MCF 10A (cell line): ENCODE measurements at regions not wholly inside any gene's neighbourhood (a gene's known extent, or its start where the extent isn't known, plus 50 kb on each side); places are given as distances from the start of the nearest gene placed in this dataset.

ENCODE experiments used
- BruUV-seq: library from RNA; stranded (reverse); fragments of 400-500 nt; replicated peaks from 2 replicates; lab custom pipeline; 2021; lab: Mats Ljungman, UMichigan
- CTCF ChIA-PET: fragments of 300-600 bp; sonication (Branson Sonifier 250); formaldehyde crosslinking; extraction: SDS; loops from one replicate; lab custom pipeline; 2021; ENCODE audit warnings: antibody characterized with exemption, inconsistent platforms; lab: Yijun Ruan, JAX
- POLR2A ChIA-PET: fragments of 300-600, 350-650 bp; sonication (Branson Sonifier 250); formaldehyde crosslinking; extraction: SDS; loops from one replicate; lab custom pipeline; 2020; ENCODE audit warnings: antibody characterized with exemption, inconsistent platforms; lab: Yijun Ruan, JAX
- DNase-seq: peaks from one replicate; pipeline ENCODE4 v3.0.0-alpha.2; 2018; ENCODE audit not compliant: unreplicated experiment
- H3K27ac Mint-ChIP-seq: one replicate; pipeline ENCODE4 v1.8.0; 2022; ENCODE audit warnings: mild to moderate bottlenecking, low read depth, mixed read lengths; ENCODE audit not compliant: unreplicated experiment
- H3K27me3 Mint-ChIP-seq: one replicate; pipeline ENCODE4 v1.8.0; 2022; ENCODE audit warnings: mixed read lengths; ENCODE audit not compliant: insufficient read depth, unreplicated experiment
- H3K36me3 Mint-ChIP-seq: one replicate; pipeline ENCODE4 v1.8.0; 2022; ENCODE audit warnings: mild to moderate bottlenecking, moderate library complexity, mixed read lengths; ENCODE audit not compliant: insufficient read depth, unreplicated experiment
- H3K4me1 Mint-ChIP-seq: one replicate; pipeline ENCODE4 v1.8.0; 2022; ENCODE audit warnings: mixed read lengths; ENCODE audit not compliant: insufficient read depth, unreplicated experiment
- H3K4me3 Mint-ChIP-seq: one replicate; pipeline ENCODE4 v1.8.0; 2022; ENCODE audit warnings: mild to moderate bottlenecking, moderate library complexity, mixed read lengths; ENCODE audit not compliant: unreplicated experiment
- H3K9me3 Mint-ChIP-seq: one replicate; pipeline ENCODE4 v1.8.0; 2022; ENCODE audit warnings: mixed read lengths; ENCODE audit not compliant: unreplicated experiment
- intact Hi-C: fragments of 100-400 bp; cut with micrococcal nuclease; formaldehyde crosslinking; loops from 2 replicates; pipeline ENCODE4 v1.14.1; 2022
- TF ChIP-seq, protein P1 (sequence below): fragments of 200-600 bp; IDR thresholded peaks from one replicate; pipeline ENCODE4 v1.8.0; 2022; ENCODE audit warnings: antibody characterized with exemption, mild to moderate bottlenecking; ENCODE audit not compliant: unreplicated experiment

DNA sequence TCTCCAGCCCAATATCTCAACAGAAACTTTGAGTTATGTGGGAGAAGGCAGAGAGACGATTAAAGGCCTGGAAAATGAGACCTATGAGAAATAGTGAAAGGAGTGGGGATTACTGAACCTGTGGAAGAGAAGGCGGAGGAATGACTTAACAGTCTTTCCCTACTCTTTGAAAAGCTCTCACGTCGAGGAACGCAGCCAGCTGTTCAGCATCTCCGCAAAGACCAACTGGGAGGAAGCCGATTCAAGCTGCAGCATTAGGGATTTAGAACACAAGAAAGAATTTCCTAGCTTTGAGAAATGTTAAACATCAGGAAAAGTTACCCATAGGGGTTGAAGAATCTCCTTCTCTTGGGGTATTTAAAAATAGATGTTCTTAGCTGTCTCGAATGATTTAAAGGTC lies 233.2 kb upstream of the PARD3B start:
- POLR2A ChIA-PET, result interaction anchor here (0.6 kb wide), 1 partner anchor 369 kb away, joined by 3 read pairs; no protein-coding TSS in a partner anchor
- BruUV-seq, result no TSS peak
- Mint-ChIP-seq H3K27me3 (no peaks in the 10 kb centered on the region), H3K27ac (no peak overlapping the region), H3K4me1 (no peaks in the 10 kb centered on the region), H3K9me3 (no peaks in the 10 kb centered on the region), H3K36me3 (no peaks in the 10 kb centered on the region), H3K4me3 (no peak overlapping the region)
- intact Hi-C loops, result no loop called here
- TF ChIP-seq, protein P1, sequence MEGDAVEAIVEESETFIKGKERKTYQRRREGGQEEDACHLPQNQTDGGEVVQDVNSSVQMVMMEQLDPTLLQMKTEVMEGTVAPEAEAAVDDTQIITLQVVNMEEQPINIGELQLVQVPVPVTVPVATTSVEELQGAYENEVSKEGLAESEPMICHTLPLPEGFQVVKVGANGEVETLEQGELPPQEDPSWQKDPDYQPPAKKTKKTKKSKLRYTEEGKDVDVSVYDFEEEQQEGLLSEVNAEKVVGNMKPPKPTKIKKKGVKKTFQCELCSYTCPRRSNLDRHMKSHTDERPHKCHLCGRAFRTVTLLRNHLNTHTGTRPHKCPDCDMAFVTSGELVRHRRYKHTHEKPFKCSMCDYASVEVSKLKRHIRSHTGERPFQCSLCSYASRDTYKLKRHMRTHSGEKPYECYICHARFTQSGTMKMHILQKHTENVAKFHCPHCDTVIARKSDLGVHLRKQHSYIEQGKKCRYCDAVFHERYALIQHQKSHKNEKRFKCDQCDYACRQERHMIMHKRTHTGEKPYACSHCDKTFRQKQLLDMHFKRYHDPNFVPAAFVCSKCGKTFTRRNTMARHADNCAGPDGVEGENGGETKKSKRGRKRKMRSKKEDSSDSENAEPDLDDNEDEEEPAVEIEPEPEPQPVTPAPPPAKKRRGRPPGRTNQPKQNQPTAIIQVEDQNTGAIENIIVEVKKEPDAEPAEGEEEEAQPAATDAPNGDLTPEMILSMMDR, result no peak
- CTCF ChIA-PET, result interaction anchor here (0.7 to 1.8 kb wide), 6 partner anchors 12 to 224 kb away, joined by 3 to 10 read pairs (median 4); no protein-coding TSS in a partner anchor
- no peak for DNase-seq

DNA sequence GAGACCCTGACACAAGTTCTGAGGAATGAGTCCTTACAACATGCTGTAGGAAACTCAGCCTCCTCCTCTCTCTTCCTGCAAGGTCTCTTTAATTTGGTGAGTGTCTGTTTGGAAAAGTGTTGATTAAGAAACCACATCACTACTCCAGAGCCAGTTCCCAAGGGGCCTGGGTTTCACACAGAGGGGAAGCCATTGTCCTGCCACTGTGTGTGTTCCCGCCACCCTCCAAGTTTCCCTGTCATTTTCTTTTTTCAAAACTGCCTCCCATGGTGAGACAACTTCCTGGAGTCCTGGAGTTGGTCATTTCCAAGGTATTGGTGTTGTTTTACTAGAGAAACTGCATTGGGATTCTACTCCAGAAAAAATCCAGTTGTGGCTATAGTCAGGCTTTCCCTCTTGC lies 232.0 kb upstream of the PARD3B start:
- ChIA-PET POLR2A (no interaction called here), CTCF (interaction anchor here (0.7 to 1.1 kb wide), 4 partner anchors 12 to 53 kb away, joined by 3 to 4 read pairs (median 3); no protein-coding TSS in a partner anchor)
- no peak for DNase-seq
- no TSS peak for BruUV-seq
- TF ChIP-seq, protein P1, result no peak
- Mint-ChIP-seq H3K9me3 (no peaks in the 10 kb centered on the region), H3K4me1 (no peaks in the 10 kb centered on the region), H3K36me3 (no peaks in the 10 kb centered on the region), H3K27me3 (no peaks in the 10 kb centered on the region), H3K27ac (no peak overlapping the region), H3K4me3 (no peak overlapping the region)
- intact Hi-C loops, result no loop called here

DNA sequence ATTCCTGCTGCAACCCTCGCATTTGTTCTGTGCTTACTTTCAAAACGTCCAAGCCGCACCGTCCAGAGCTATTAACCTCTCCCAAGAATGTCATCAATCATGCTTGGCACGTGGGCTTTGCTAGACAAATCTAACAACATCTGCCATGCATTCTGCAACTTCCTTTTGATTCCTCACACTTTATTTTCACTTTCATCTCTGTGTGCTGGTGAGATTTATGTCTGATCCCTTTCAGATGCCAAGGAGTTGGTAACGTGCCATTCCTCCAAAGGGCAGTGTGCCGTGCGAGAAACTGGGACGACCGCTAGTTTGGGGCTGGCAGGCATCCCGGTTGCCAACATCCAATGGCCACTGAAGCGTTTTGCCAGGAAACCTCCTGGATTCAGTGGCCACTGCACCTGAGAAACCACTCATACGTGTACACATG lies 230.0 kb upstream of the PARD3B start:
- no peaks in the 10 kb centered on the region for H3K27me3 Mint-ChIP-seq
- TF ChIP-seq, protein P1, result no peak
- ChIA-PET CTCF (interaction anchor here (0.8 kb wide), 1 partner anchor 137 kb away, joined by 3 read pairs; no protein-coding TSS in a partner anchor), POLR2A (no interaction called here)
- peak overlapping the region; percentile 5 for H3K4me3 Mint-ChIP-seq
- no peak overlapping the region for H3K27ac Mint-ChIP-seq
- no peaks in the 10 kb centered on the region for H3K36me3 Mint-ChIP-seq
- H3K9me3 Mint-ChIP-seq, result no peaks in the 10 kb centered on the region
- DNase-seq, result no peak
- no TSS peak for BruUV-seq
- no peaks in the 10 kb centered on the region for H3K4me1 Mint-ChIP-seq
- intact Hi-C loops, result no loop called here

DNA sequence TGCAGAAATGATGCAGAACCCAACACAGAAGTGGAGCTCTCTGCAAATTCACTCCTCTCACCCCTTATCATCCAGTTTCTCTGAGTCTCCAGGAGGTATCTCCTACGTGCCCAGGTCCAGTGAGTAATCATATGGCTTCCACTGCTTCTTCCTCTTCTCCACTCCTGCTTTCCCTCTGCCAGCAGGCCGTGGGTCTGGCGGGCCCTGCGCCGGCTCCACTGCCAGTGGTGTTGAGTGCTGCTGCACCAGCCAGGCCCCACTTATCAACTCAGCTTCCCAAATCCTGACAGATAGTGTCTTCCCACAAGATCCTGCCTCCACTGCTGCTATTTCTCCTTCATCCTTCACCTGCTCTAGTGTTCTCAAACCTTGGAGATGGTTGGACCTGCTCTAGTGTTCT lies 227.6 kb upstream of the PARD3B start:
- Mint-ChIP-seq H3K4me3 (no peak overlapping the region), H3K36me3 (no peaks in the 10 kb centered on the region), H3K4me1 (peaks cover 6% of the 10 kb centered on the region), H3K27me3 (no peaks in the 10 kb centered on the region), H3K9me3 (no peaks in the 10 kb centered on the region), H3K27ac (no peak overlapping the region)
- TF ChIP-seq, protein P1, result no peak
- intact Hi-C loops, result no loop called here
- BruUV-seq, result no TSS peak
- ChIA-PET CTCF (no interaction called here), POLR2A (no interaction called here)
- no peak for DNase-seq
